HEK293T (cell line): ENCODE measurements at regions not wholly inside any gene's neighbourhood (a gene's known extent, or its start where the extent isn't known, plus 50 kb on each side); places are given as distances from the start of the nearest gene placed in this dataset.

Experiments
- CTBP1 ChIP-seq: fragments of 450-650 bp; IDR thresholded peaks from 2 replicates; pipeline ENCODE4 v1.6.1; 2016; ENCODE audit warnings: borderline replicate concordance
- FOXA1 ChIP-seq: fragments of 450-650 bp; IDR thresholded peaks from 2 replicates; pipeline ENCODE4 v1.6.1; 2016; ENCODE audit warnings: mild to moderate bottlenecking
- FOXK2 ChIP-seq: fragments of 450-650 bp; IDR thresholded peaks from 2 replicates; pipeline ENCODE4 v1.6.1; 2016; ENCODE audit warnings: mild to moderate bottlenecking
- FOXM1 ChIP-seq: fragments of 450-650 bp; IDR thresholded peaks from 2 replicates; pipeline ENCODE4 v1.6.1; 2017; ENCODE audit warnings: mild to moderate bottlenecking, borderline replicate concordance
- HDGF ChIP-seq: fragments of 450-650 bp; IDR thresholded peaks from 2 replicates; pipeline ENCODE4 v1.6.1; 2017; ENCODE audit warnings: antibody characterized with exemption, borderline replicate concordance
- SP1 ChIP-seq: fragments of 450-650 bp; IDR thresholded peaks from 2 replicates; pipeline ENCODE4 v1.6.1; 2017
- SUZ12 ChIP-seq: fragments of 450-650 bp; IDR thresholded peaks from 2 replicates; pipeline ENCODE4 v1.6.1; 2016; ENCODE audit warnings: mild to moderate bottlenecking
- TARDBP ChIP-seq: fragments of 450-650 bp; IDR thresholded peaks from 2 replicates; pipeline ENCODE4 v1.6.1; 2016
- ZNF384 ChIP-seq: fragments of 450-650 bp; IDR thresholded peaks from 2 replicates; pipeline ENCODE4 v1.6.1; 2016

GRCh38 chr5:42874621-42875198, 63.0 kb upstream of the SELENOP start:
- TF ChIP-seq ZNF384 (no peak), SUZ12 (no peak), FOXM1 (no peak), CTBP1 (no peak), SP1 (no peak), TARDBP (no peak), HDGF (no peak), FOXA1 (no peak), FOXK2 (no peak)
